ENCODE measurements at regions not wholly inside any gene's neighbourhood (a gene's known extent, or its start where the extent isn't known, plus 50 kb on each side); places are given as distances from the start of the nearest gene placed in this dataset.
"Not testable (repeated sequence)": the region's sequence is repeated elsewhere in the genome, so short reads cannot be mapped to it uniquely, and the experiment has no call there.

- not testable (repeated sequence) for H3K27ac Mint-ChIP-seq; H3K9me3 Mint-ChIP-seq; H3K27me3 Mint-ChIP-seq (ENCODE audit: low read depth); H3K36me3 Mint-ChIP-seq (ENCODE audit: low read depth); H3K4me3 Mint-ChIP-seq; H3K4me1 Mint-ChIP-seq (ENCODE audit: low read depth); DNase-seq (ENCODE audit: low spot score)
Measured at GRCh38 chr1:149378462-149378861, 96.4 kb upstream of the NBPF19 start.

GRCh38 chr1:149390173-149390926 is 84.5 kb upstream of the NBPF19 start:
- H3K27me3 Mint-ChIP-seq (ENCODE audit: low read depth); H3K4me1 Mint-ChIP-seq (ENCODE audit: low read depth); H3K36me3 Mint-ChIP-seq (ENCODE audit: low read depth); H3K9me3 Mint-ChIP-seq: not testable (repeated sequence)
- peak; percentile 62 for DNase-seq (ENCODE audit: low spot score)
- Mint-ChIP-seq H3K4me3 (peak overlapping the region; percentile 93), H3K27ac (peak overlapping the region; percentile 81)

DNA sequence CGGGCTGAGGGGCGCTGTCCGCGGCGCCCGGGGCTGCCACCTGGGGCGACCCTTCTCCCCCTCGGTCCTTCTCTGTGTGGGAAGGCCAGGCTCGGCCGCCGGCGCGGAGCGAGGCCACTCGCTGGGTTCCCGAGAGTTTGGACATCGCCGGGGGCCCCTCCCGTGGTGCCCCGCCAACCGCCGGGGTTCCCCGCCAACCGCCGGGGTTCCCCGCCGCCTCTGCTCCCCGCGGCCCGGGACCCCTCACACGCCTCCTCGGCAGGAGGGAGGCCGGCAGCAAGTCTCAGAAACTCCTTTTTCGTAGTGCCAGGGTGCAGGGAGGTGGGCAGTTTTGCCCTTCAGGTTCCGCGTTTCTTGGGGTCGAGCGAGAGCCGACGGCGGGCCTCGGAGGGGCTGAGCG is 83.9 kb upstream of the NBPF19 start:
- H3K4me1 Mint-ChIP-seq (ENCODE audit: low read depth); H3K36me3 Mint-ChIP-seq (ENCODE audit: low read depth); H3K27me3 Mint-ChIP-seq (ENCODE audit: low read depth); H3K27ac Mint-ChIP-seq; H3K4me3 Mint-ChIP-seq; H3K9me3 Mint-ChIP-seq; DNase-seq (ENCODE audit: low spot score): not testable (repeated sequence)

DNA sequence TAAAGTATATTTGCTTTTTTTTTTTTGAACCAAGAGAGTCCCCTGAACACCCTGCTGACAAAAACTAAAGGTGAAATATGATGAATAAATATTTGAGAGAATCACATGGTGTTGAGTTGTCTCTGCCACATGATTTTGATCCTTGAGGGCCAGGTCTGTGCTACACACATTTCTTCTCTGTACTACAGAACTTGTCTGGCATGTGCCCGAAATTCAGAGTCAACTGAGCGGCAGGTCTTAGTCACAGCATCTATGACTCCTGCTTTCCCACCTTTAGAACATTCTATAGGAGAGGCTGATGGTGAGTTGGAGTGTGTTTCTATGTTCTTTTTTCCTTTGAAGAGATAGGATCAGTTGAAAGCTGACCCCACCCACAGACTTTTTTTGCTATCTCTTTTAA is 79.0 kb upstream of the NBPF19 start:
- H3K36me3 Mint-ChIP-seq (ENCODE audit: low read depth); H3K27me3 Mint-ChIP-seq (ENCODE audit: low read depth); H3K9me3 Mint-ChIP-seq; H3K4me1 Mint-ChIP-seq (ENCODE audit: low read depth); H3K4me3 Mint-ChIP-seq; H3K27ac Mint-ChIP-seq: not testable (repeated sequence)
- DNase-seq (ENCODE audit: low spot score), result peak; percentile 20

DNA sequence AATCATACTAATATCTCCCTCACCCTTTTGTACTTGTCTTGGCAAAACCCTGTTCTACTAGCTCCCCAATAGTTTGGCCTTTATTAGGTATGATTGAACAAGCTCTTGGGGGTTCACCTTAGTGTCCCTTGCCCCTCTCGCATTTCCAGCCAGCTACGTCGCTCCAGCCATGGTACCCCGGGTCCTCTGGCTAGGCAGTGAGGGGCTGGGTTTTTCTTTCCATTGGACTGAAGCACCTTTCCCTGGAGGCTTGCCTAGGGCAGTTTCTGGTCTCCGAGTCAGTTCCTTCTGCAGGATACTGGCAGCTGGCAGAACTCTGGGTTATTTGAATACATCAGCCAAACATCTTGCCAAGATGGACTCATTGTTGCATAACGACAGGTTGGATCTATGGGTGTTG is 76.3 kb upstream of the NBPF19 start:
- H3K4me3 Mint-ChIP-seq; H3K27me3 Mint-ChIP-seq (ENCODE audit: low read depth); H3K27ac Mint-ChIP-seq; H3K4me1 Mint-ChIP-seq (ENCODE audit: low read depth); H3K36me3 Mint-ChIP-seq (ENCODE audit: low read depth); H3K9me3 Mint-ChIP-seq; DNase-seq (ENCODE audit: low spot score): not testable (repeated sequence)

- H3K4me3 Mint-ChIP-seq; H3K9me3 Mint-ChIP-seq; DNase-seq (ENCODE audit: low spot score); H3K27me3 Mint-ChIP-seq (ENCODE audit: low read depth); H3K36me3 Mint-ChIP-seq (ENCODE audit: low read depth); H3K4me1 Mint-ChIP-seq (ENCODE audit: low read depth); H3K27ac Mint-ChIP-seq: not testable (repeated sequence)
Measured at GRCh38 chr1:149408404-149408803, 66.4 kb upstream of the NBPF19 start.

- not testable (repeated sequence) for H3K27me3 Mint-ChIP-seq (ENCODE audit: low read depth); DNase-seq (ENCODE audit: low spot score); H3K4me3 Mint-ChIP-seq; H3K4me1 Mint-ChIP-seq (ENCODE audit: low read depth); H3K9me3 Mint-ChIP-seq; H3K36me3 Mint-ChIP-seq (ENCODE audit: low read depth); H3K27ac Mint-ChIP-seq
Measured at GRCh38 chr1:149415373-149415772, 59.5 kb upstream of the NBPF19 start.

DNA sequence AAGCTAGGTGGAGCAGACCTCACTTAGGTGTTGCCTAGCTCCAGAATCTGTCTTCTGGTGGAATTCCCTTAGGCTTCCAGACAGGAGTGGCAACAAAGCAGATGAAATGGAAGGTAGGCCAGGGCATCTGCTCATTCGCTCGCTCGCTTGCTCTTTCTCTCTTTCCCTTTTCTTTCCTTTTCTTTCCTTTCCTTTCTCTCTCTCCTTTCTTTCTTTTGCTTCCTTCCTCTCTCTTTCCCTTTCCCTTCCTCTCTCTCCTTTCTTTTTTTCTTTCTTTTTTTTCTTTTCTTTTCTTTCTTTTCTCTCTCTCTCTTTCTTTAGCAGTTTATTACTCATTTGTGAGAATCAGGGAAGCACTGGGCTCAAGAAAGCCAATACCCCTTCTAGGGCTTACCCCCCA is 56.1 kb upstream of the NBPF19 start:
- H3K27ac Mint-ChIP-seq, result peak overlapping the region; percentile 67
- H3K9me3 Mint-ChIP-seq; H3K4me1 Mint-ChIP-seq (ENCODE audit: low read depth); H3K4me3 Mint-ChIP-seq; H3K27me3 Mint-ChIP-seq (ENCODE audit: low read depth); H3K36me3 Mint-ChIP-seq (ENCODE audit: low read depth); DNase-seq (ENCODE audit: low spot score): not testable (repeated sequence)

DNA sequence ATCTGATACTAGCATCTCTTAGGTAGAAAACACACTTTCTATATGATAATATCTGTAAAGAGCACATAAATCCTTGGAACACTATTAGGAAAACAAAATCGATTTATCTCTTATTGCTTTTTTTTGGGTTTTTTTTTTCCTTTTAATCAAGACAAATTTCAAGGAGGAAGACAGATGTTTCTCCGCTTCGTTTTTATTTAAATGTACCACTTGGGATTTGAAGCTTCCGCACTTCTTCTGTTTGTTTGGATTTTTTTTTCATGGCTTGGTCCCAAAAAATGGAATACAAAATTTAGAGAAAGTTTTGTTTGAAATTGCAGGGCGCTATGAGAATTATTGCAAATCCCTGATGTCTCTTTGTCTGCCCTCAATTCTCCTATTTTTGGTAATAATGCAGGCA is 51.7 kb upstream of the NBPF19 start:
- DNase-seq (ENCODE audit: low spot score); H3K4me3 Mint-ChIP-seq; H3K27me3 Mint-ChIP-seq (ENCODE audit: low read depth); H3K9me3 Mint-ChIP-seq; H3K36me3 Mint-ChIP-seq (ENCODE audit: low read depth); H3K4me1 Mint-ChIP-seq (ENCODE audit: low read depth); H3K27ac Mint-ChIP-seq: not testable (repeated sequence)

Data from T-helper 2 cell treated with Interferon-gamma antibody and Interleukin-4, amounts not matched to agents 5 μg/mL and 100 μg/mL, for 36 hours (primary cell).